Activated naive CD4-positive, alpha-beta T cell treated with anti-CD3 and anti-CD28 coated beads, Interleukin-2, amount 10 ng/mL, durations not matched to agents 7 days and 5 days (primary cell): ENCODE measurements at regions not wholly inside any gene's neighbourhood (a gene's known extent, or its start where the extent isn't known, plus 50 kb on each side); places are given as distances from the start of the nearest gene placed in this dataset.
"Not testable (repeated sequence)": the region's sequence is repeated elsewhere in the genome, so short reads cannot be mapped to it uniquely, and the experiment has no call there.

Experiments used
- CTCF ChIA-PET: fragments of 350-600 bp; sonication (Branson Sonifier 250); formaldehyde crosslinking; loops from one replicate; lab custom pipeline; 2021; ENCODE audit warnings: antibody characterized with exemption; lab: Charles Lee
- DNase-seq: peaks from one replicate; pipeline ENCODE4 v3.0.0-alpha.2; 2020
- H3K27ac Mint-ChIP-seq: one replicate; pipeline ENCODE4 v1.8.0; 2021; ENCODE audit warnings: mild to moderate bottlenecking, moderate library complexity, mixed read lengths
- H3K27me3 Mint-ChIP-seq: one replicate; pipeline ENCODE4 v1.8.0; 2021; ENCODE audit warnings: mild to moderate bottlenecking, mixed read lengths
- H3K36me3 Mint-ChIP-seq: one replicate; pipeline ENCODE4 v1.8.0; 2021; ENCODE audit warnings: mixed read lengths
- H3K4me1 Mint-ChIP-seq: one replicate; pipeline ENCODE4 v1.8.0; 2021; ENCODE audit warnings: mixed read lengths
- H3K4me3 Mint-ChIP-seq: one replicate; pipeline ENCODE4 v1.8.0; 2021; ENCODE audit warnings: mild to moderate bottlenecking, moderate library complexity, mixed read lengths
- H3K9me3 Mint-ChIP-seq: one replicate; pipeline ENCODE4 v1.8.0; 2021; ENCODE audit warnings: mixed read lengths

GRCh38 chr2:129915303-129915840 lies 64.1 kb upstream of the RAB6C start:
- Mint-ChIP-seq H3K27me3 (peaks cover 13% of the 10 kb centered on the region), H3K27ac (no peak overlapping the region), H3K36me3 (no peaks in the 10 kb centered on the region), H3K9me3 (peaks cover 13% of the 10 kb centered on the region), H3K4me1 (no peaks in the 10 kb centered on the region), H3K4me3 (no peak overlapping the region)
- no peak for DNase-seq
- CTCF ChIA-PET: no interaction called here

GRCh38 chr2:129918604-129919003 lies 60.9 kb upstream of the RAB6C start:
- Mint-ChIP-seq H3K27me3 (peaks cover 32% of the 10 kb centered on the region), H3K4me1 (no peaks in the 10 kb centered on the region), H3K36me3 (no peaks in the 10 kb centered on the region), H3K4me3 (no peak overlapping the region), H3K27ac (no peak overlapping the region), H3K9me3 (peaks cover 13% of the 10 kb centered on the region)
- DNase-seq: no peak
- CTCF ChIA-PET: no interaction called here

GRCh38 chr2:129922571-129923264 lies 56.7 kb upstream of the RAB6C start:
- no peak for DNase-seq
- CTCF ChIA-PET: no interaction called here
- H3K9me3 Mint-ChIP-seq: peaks cover 10% of the 10 kb centered on the region
- no peaks in the 10 kb centered on the region for H3K36me3 Mint-ChIP-seq
- H3K4me3 Mint-ChIP-seq: no peak overlapping the region
- H3K27me3 Mint-ChIP-seq: peaks cover 45% of the 10 kb centered on the region
- no peak overlapping the region for H3K27ac Mint-ChIP-seq
- H3K4me1 Mint-ChIP-seq: no peaks in the 10 kb centered on the region

- Mint-ChIP-seq H3K36me3 (no peaks in the 10 kb centered on the region), H3K4me3 (no peak overlapping the region), H3K27ac (no peak overlapping the region), H3K4me1 (no peaks in the 10 kb centered on the region), H3K9me3 (peaks cover 4% of the 10 kb centered on the region), H3K27me3 (peaks cover 46% of the 10 kb centered on the region)
- CTCF ChIA-PET: interaction anchor here (1.2 kb wide), 1 partner anchor 407 kb away, joined by 3 read pairs; no protein-coding TSS in a partner anchor
- peak; percentile 27 for DNase-seq
Measured at GRCh38 chr2:129923265-129924091, 56.0 kb upstream of the RAB6C start.

GRCh38 chr2:129924115-129924514 lies 55.4 kb upstream of the RAB6C start:
- not testable (repeated sequence) for H3K36me3 Mint-ChIP-seq, H3K9me3 Mint-ChIP-seq, H3K4me3 Mint-ChIP-seq, H3K4me1 Mint-ChIP-seq, DNase-seq, H3K27ac Mint-ChIP-seq
- peaks cover 40% of the 10 kb centered on the region for H3K27me3 Mint-ChIP-seq
- CTCF ChIA-PET: interaction anchor here (1.2 kb wide), 1 partner anchor 407 kb away, joined by 3 read pairs; no protein-coding TSS in a partner anchor

- Mint-ChIP-seq H3K27ac (no peak overlapping the region), H3K27me3 (peaks cover 42% of the 10 kb centered on the region), H3K4me1 (no peaks in the 10 kb centered on the region), H3K9me3 (no peaks in the 10 kb centered on the region), H3K4me3 (no peak overlapping the region), H3K36me3 (no peaks in the 10 kb centered on the region)
- no peak for DNase-seq
- CTCF ChIA-PET: interaction anchor here (0.6 kb wide), 1 partner anchor 16 kb away, joined by 3 read pairs; no protein-coding TSS in a partner anchor
Measured at GRCh38 chr2:129925381-129925780, 54.1 kb upstream of the RAB6C start.

GRCh38 chr2:129927696-129928095 lies 51.8 kb upstream of the RAB6C start:
- Mint-ChIP-seq H3K36me3 (no peaks in the 10 kb centered on the region), H3K27ac (no peak overlapping the region), H3K4me3 (no peak overlapping the region), H3K27me3 (peaks cover 37% of the 10 kb centered on the region), H3K9me3 (no peaks in the 10 kb centered on the region), H3K4me1 (no peaks in the 10 kb centered on the region)
- CTCF ChIA-PET: no interaction called here
- no peak for DNase-seq

- CTCF ChIA-PET: no interaction called here
- Mint-ChIP-seq H3K4me3 (no peak overlapping the region), H3K9me3 (no peaks in the 10 kb centered on the region), H3K27ac (no peak overlapping the region), H3K27me3 (peaks cover 42% of the 10 kb centered on the region), H3K36me3 (no peaks in the 10 kb centered on the region), H3K4me1 (no peaks in the 10 kb centered on the region)
- no peak for DNase-seq
Measured at GRCh38 chr2:129929321-129930290, 49.9 kb upstream of the RAB6C start.
